Omental fat pad (tissue), 3 donors: ENCODE measurements at regions not wholly inside any gene's neighbourhood (a gene's known extent, or its start where the extent isn't known, plus 50 kb on each side); places are given as distances from the start of the nearest gene placed in this dataset.

ENCODE experiments used
- ATAC-seq: fragments of 150-250 bp; one replicate; pipeline ENCODE4 v1.9.1; 2016; ENCODE audit warnings: mild to moderate bottlenecking, moderate library complexity; ENCODE audit not compliant: low FRiP score
- DNase-seq: peaks from one replicate; pipeline ENCODE4 v3.0.0-alpha.2; 2019; ENCODE audit warnings: low spot score
- TF ChIP-seq, protein P1 (sequence below), 3 donors: fragments of 450-650 bp; IDR thresholded peaks; one replicate each; pipeline ENCODE4 v1.5.1; 2016 to 2017; ENCODE audit warnings: antibody characterized with exemption in 3 of 3, mild to moderate bottlenecking in 3 of 3, moderate library complexity in 2 of 3

DNA sequence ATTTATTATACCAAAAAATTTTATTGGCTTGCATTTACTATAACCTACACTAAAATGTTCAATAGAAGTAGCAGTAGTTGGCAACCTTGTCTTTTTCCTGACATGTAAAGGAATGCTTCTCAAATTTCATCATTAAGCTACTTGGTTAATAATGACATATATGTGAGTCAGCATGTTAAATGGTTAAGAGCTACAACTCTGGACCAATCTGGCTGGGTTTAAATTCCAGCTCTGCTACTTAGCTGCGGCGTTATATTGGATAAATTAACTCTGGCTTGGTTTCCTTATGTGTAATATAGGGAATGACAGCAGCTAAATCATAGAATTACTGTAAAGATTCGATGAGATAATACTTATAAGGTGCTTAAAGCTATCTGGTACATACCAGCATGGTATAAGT, 53.7 kb upstream of the OTOGL start:
- no peak for DNase-seq
- ATAC-seq, result no peak
- TF ChIP-seq, protein P1, sequence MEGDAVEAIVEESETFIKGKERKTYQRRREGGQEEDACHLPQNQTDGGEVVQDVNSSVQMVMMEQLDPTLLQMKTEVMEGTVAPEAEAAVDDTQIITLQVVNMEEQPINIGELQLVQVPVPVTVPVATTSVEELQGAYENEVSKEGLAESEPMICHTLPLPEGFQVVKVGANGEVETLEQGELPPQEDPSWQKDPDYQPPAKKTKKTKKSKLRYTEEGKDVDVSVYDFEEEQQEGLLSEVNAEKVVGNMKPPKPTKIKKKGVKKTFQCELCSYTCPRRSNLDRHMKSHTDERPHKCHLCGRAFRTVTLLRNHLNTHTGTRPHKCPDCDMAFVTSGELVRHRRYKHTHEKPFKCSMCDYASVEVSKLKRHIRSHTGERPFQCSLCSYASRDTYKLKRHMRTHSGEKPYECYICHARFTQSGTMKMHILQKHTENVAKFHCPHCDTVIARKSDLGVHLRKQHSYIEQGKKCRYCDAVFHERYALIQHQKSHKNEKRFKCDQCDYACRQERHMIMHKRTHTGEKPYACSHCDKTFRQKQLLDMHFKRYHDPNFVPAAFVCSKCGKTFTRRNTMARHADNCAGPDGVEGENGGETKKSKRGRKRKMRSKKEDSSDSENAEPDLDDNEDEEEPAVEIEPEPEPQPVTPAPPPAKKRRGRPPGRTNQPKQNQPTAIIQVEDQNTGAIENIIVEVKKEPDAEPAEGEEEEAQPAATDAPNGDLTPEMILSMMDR (IDR thresholded peaks at IDR 0.05), result no peak

DNA sequence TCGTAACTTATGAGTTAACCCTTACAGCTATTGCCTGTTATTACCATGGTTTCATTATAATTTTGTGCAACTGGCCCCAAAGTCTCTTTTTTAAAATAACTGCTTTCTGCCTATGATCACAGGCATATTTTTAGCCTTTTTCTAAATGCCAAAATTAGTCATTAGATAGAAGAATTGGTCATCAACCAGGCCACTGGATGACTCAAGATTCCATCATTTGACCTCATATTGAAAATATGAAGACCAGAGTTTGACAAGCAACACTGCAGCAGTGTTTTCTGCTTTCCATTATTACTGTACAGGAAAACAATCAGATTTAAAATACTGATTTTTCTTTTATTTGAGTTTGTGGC, 54.7 kb upstream of the OTOGL start:
- TF ChIP-seq, protein P1 (IDR thresholded peaks at IDR 0.05), result no peak
- ATAC-seq, result no peak
- no peak for DNase-seq

DNA sequence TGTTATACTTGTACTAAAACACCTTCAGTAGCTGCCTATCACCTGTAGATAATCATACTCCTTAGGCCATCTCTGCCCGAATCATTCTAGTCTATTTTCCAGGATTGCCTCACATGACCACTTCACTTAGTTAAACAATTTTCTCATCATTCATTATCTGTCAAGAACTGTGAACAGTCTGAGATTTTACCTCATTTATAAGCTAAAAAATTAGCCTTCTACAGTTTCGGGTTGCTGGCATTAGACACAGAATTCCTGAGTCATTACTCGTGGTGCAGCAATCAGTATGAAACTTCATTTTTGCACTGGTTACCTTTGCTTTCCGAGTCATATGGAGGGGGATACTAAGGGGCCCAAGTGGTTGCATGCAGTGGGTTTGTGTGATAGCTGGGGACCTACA, 57.6 kb upstream of the OTOGL start:
- no peak for DNase-seq
- TF ChIP-seq, protein P1 (IDR thresholded peaks at IDR 0.05), result no peak
- ATAC-seq, result peak; percentile 92

DNA sequence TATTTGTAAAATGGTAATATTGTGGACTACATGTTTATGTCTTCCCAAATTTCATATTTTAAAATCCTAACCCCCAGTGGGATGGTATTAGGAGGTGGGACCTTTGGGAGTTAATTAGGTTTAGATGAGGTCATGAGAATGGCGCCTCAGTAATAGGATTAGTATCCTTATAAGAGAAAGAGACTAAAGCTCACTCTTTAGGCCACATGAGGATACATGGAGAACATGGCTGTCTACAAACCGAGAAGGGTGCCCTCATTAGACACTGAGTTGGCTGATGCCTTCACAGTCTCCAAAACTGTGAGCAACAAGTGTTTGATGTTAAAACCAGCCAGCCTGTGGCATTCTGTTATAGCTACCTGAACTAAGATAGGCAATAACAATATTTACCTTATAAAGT, 58.3 kb upstream of the OTOGL start:
- DNase-seq (no peak), ATAC-seq (no peak)
- TF ChIP-seq, protein P1 (IDR thresholded peaks at IDR 0.05), result no peak

DNA sequence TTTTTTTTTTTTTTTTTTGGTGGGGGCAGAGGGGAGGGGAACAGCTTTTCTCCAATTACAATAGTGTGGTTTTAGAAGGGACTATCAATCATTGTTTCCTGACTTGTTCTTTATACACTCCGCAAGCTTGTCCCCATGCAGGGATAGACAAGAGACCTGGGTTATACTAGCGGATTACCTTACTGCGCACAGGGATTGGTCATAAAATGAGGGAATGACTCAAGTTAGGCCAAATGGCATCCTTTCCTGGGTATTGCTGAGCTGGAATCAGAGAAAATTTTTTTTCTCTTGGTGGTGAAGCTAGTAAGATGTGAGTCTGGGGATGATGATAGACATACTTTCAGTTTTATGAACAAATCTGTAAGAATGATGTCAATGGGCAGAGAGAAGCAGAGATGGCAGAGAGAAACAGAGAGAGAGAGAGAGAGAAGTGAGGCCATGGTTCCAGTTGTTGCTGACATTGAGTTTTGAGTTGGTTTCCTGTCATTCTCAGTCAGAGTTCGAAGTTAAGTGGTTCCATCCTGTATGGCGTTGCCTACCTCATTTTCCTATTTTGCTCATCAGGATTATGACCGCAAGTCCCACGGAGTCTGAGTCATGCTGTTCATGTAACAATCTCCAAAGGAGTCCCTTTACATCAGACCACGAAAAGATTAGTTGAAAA, 59.1 kb upstream of the OTOGL start:
- DNase-seq (no peak), ATAC-seq (no peak)
- TF ChIP-seq, protein P1 (IDR thresholded peaks at IDR 0.05), result no peak

DNA sequence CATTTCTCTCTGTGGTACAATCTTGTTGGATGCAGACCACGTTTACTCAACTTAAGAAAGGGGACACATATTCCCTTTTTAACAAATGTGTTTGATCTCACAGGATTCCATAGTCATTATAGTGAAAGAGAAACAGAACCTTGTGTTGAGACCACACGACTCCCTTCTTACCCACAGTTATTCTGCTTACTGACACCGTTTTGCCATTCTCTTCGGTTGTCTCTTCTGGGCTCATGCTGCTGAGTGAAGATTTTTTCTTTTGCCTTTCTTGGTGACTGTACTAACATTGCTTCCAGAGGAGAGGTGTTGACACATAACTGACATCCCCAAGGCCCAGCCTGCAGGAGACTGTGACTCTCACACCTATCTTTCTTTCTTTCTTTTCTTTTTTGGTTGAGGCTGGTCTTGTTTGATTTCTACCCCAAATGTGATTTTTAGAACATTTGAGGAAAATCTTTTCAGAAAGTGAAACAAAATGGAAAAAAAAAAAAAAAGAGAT, 61.2 kb upstream of the OTOGL start:
- DNase-seq, result no peak
- ATAC-seq, result no peak

DNA sequence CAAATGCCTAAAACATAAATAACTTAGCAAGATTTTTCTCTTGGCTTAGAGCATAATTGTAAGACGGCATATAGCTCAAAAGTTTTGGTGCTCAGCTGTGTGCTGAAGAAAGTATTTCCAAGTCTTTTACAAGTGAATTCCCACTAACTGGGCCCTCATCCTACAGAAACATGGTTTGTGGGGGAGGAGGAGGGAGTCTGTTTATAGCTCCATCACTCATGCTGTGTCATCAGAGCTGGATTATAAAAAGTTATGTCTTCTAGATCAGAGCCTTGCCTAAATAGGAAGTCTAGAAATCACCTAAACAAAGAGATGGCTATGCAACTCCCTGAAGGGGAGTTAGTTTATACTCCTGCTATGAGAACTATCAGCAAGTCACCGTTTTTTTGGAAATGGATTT, 65.9 kb upstream of the OTOGL start:
- ATAC-seq (peak; percentile 32), DNase-seq (no peak)
- TF ChIP-seq, protein P1 (IDR thresholded peaks at IDR 0.05), result no peak

More for the DNA sequence above, 61.2 kb upstream of the OTOGL start:
- TF ChIP-seq, protein P1 (IDR thresholded peaks at IDR 0.05), result no peak
